H9 (cell line): ENCODE measurements at regions not wholly inside any gene's neighbourhood (a gene's known extent, or its start where the extent isn't known, plus 50 kb on each side); places are given as distances from the start of the nearest gene placed in this dataset.

ENCODE experiments used
- DNase-seq: peaks from one replicate; pipeline ENCODE4 v3.0.0-alpha.2; 2017
- H2AFZ ChIP-seq: one replicate; pipeline ENCODE4 v1.6.1; 2013; ENCODE audit warnings: mild to moderate bottlenecking, low read length, control low read depth, moderate library complexity
- H2AK5ac ChIP-seq: 2 replicates; pipeline ENCODE4 v1.6.1; 2013; ENCODE audit warnings: low read length, control low read depth, mixed read lengths; ENCODE audit not compliant: insufficient read length
- H2BK120ac ChIP-seq: one replicate; pipeline ENCODE4 v1.6.1; 2013; ENCODE audit warnings: low read depth, mild to moderate bottlenecking, low read length, control low read depth, inconsistent platforms; ENCODE audit not compliant: poor library complexity, severe bottlenecking
- H2BK12ac ChIP-seq: 2 replicates; pipeline ENCODE4 v1.6.1; 2013; ENCODE audit warnings: low read length, control low read depth, mixed read lengths, low read depth; ENCODE audit not compliant: insufficient read length
- H2BK15ac ChIP-seq: 2 replicates; pipeline ENCODE4 v1.6.1; 2013; ENCODE audit warnings: low read depth, low read length, control low read depth
- H2BK20ac ChIP-seq: one replicate; pipeline ENCODE4 v1.6.1; 2013; ENCODE audit warnings: low read depth, mild to moderate bottlenecking, low read length, control low read depth, inconsistent platforms; ENCODE audit not compliant: poor library complexity, severe bottlenecking
- H2BK5ac ChIP-seq: 2 replicates; pipeline ENCODE4 v1.6.1; 2013; ENCODE audit warnings: low read length, control low read depth, mixed read lengths; ENCODE audit not compliant: insufficient read length
- H3K14ac ChIP-seq: 2 replicates; pipeline ENCODE4 v1.6.1; 2013; ENCODE audit warnings: low read length, control low read depth; ENCODE audit not compliant: insufficient read depth
- H3K18ac ChIP-seq: 2 replicates; pipeline ENCODE4 v1.6.1; 2013; ENCODE audit warnings: low read depth, mild to moderate bottlenecking, mixed read lengths, low read length, control low read depth; ENCODE audit not compliant: insufficient read length
- H3K23ac ChIP-seq: 2 replicates; pipeline ENCODE4 v1.6.1; 2013; ENCODE audit warnings: low read length, control low read depth, mixed read lengths, low read depth; ENCODE audit not compliant: insufficient read length
- H3K23me2 ChIP-seq: 2 replicates; pipeline ENCODE4 v1.6.1; 2013; ENCODE audit warnings: low read depth, mild to moderate bottlenecking, mixed read lengths, low read length, control low read depth; ENCODE audit not compliant: insufficient read length, poor library complexity, severe bottlenecking
- H3K27ac ChIP-seq: 2 replicates; pipeline ENCODE4 v1.5.1; 2013; ENCODE audit warnings: low read length, control low read depth, mixed read lengths, low read depth; ENCODE audit not compliant: insufficient read length
- H3K27me3 ChIP-seq: 2 replicates; pipeline ENCODE4 v1.6.1; 2013; ENCODE audit warnings: low read length, control low read depth, inconsistent platforms; ENCODE audit not compliant: insufficient read depth
- H3K4ac ChIP-seq: 2 replicates; pipeline ENCODE4 v1.6.1; 2013; ENCODE audit warnings: low read depth, mild to moderate bottlenecking, control low read depth, inconsistent platforms, low read length, moderate library complexity
- H3K4me1 ChIP-seq: 2 replicates; pipeline ENCODE4 v1.6.1; 2013; ENCODE audit warnings: low read length, control low read depth, inconsistent platforms; ENCODE audit not compliant: insufficient read depth
- H3K4me2 ChIP-seq: 2 replicates; pipeline ENCODE4 v1.6.1; 2013; ENCODE audit warnings: low read length, control low read depth, mixed read lengths; ENCODE audit not compliant: insufficient read length, insufficient read depth
- H3K56ac ChIP-seq: 2 replicates; pipeline ENCODE4 v1.6.1; 2013; ENCODE audit warnings: low read depth, mild to moderate bottlenecking, mixed read lengths, low read length, control low read depth; ENCODE audit not compliant: insufficient read length
- H3K79me1 ChIP-seq: 2 replicates; pipeline ENCODE4 v1.6.1; 2013; ENCODE audit warnings: low read depth, mild to moderate bottlenecking, moderate library complexity, low read length, control low read depth, inconsistent platforms; ENCODE audit not compliant: insufficient read depth, poor library complexity, severe bottlenecking
- H3K79me2 ChIP-seq: 2 replicates; pipeline ENCODE4 v1.6.1; 2013; ENCODE audit warnings: low read length, control low read depth, inconsistent platforms; ENCODE audit not compliant: insufficient read depth
- H3K9ac ChIP-seq: 2 replicates; pipeline ENCODE4 v1.6.1; 2013; ENCODE audit warnings: low read length, control low read depth, mixed read lengths; ENCODE audit not compliant: insufficient read length; ENCODE audit errors: extremely low read depth
- H3K9me3 ChIP-seq: one replicate; pipeline ENCODE4 v1.6.1; 2013; ENCODE audit warnings: low read depth, low read length, inconsistent platforms; ENCODE audit not compliant: control insufficient read depth
- H3T11ph ChIP-seq: one replicate; pipeline ENCODE4 v1.6.1; 2013; ENCODE audit warnings: mild to moderate bottlenecking, low read length, control low read depth, inconsistent platforms
- H4K20me1 ChIP-seq: one replicate; pipeline ENCODE4 v1.6.1; 2013; ENCODE audit not compliant: control insufficient read depth, insufficient read length, insufficient read depth
- H4K5ac ChIP-seq: 2 replicates; pipeline ENCODE4 v1.6.1; 2013; ENCODE audit warnings: low read depth, mild to moderate bottlenecking, mixed read lengths, low read length, control low read depth; ENCODE audit not compliant: insufficient read length
- H4K8ac ChIP-seq: replicated peaks from 2 replicates; pipeline ENCODE4 v1.6.1; 2013; ENCODE audit warnings: low read length, control low read depth, mixed read lengths, low read depth; ENCODE audit not compliant: insufficient read length
- H4K91ac ChIP-seq: 2 replicates; pipeline ENCODE4 v1.6.1; 2013; ENCODE audit warnings: low read depth, mild to moderate bottlenecking, moderate library complexity, mixed read lengths, low read length, control low read depth; ENCODE audit not compliant: insufficient read length
- H3K27ac Mint-ChIP-seq, 3 experiments: 2 replicates in 2 of 3; 3 replicates in 1 of 3; pipeline ENCODE4 v1.8.0; 2020 to 2021; ENCODE audit warnings: mixed read lengths in 3 of 3, mild to moderate bottlenecking in 1 of 3, moderate library complexity in 1 of 3
- H3K27me3 Mint-ChIP-seq: 2 replicates; pipeline ENCODE4 v1.8.0; 2021; ENCODE audit warnings: low read depth, mild to moderate bottlenecking, moderate library complexity, mixed read lengths
- H3K36me3 Mint-ChIP-seq, 3 experiments: 2 replicates in 2 of 3; 3 replicates in 1 of 3; pipeline ENCODE4 v1.8.0; 2020 to 2021; ENCODE audit warnings: low read depth in 3 of 3, mixed read lengths in 3 of 3; ENCODE audit not compliant: insufficient read depth in 1 of 3
- H3K4me1 Mint-ChIP-seq, 2 experiments: 2 replicates each; pipeline ENCODE4 v1.8.0; 2020; ENCODE audit warnings: mixed read lengths in 2 of 2
- H3K4me3 Mint-ChIP-seq, 2 experiments: 2 replicates in 1 of 2; 3 replicates in 1 of 2; pipeline ENCODE4 v1.8.0; 2020 to 2021; ENCODE audit warnings: mild to moderate bottlenecking in 2 of 2, mixed read lengths in 2 of 2, moderate library complexity in 1 of 2
- H3K9me3 Mint-ChIP-seq, 2 experiments: 2 replicates in 1 of 2; 3 replicates in 1 of 2; pipeline ENCODE4 v1.8.0; 2020; ENCODE audit warnings: mild to moderate bottlenecking in 2 of 2, mixed read lengths in 2 of 2, moderate library complexity in 1 of 2
- CTCF ChIP-seq: fragments of 200-600 bp; sonication (generic); conservative IDR thresholded peaks from 3 replicates; pipeline ENCODE4 v1.8.0; 2021; ENCODE audit warnings: antibody characterized with exemption, mild to moderate bottlenecking

- Histone ChIP-seq H3K23me2 (no peaks in the 10 kb centered on the region), H3K23ac (no peak overlapping the region), H2AFZ (no peak overlapping the region), H3K56ac (no peak overlapping the region), H2BK120ac (no peak overlapping the region), H3K9me3 (no peaks in the 10 kb centered on the region), H4K8ac (no peak overlapping the region), H2BK20ac (no peak overlapping the region), H4K91ac (no peak overlapping the region), H3K4me2 (no peak overlapping the region), H3K9ac (no peak overlapping the region), H4K5ac (no peak overlapping the region), H3K27me3 (no peaks in the 10 kb centered on the region), H2BK5ac (no peak overlapping the region), H3K14ac (no peak overlapping the region), H3K79me1 (no peaks in the 10 kb centered on the region), H3K79me2 (no peaks in the 10 kb centered on the region), H3T11ph (no peak overlapping the region), H3K27ac (no peak overlapping the region), H2AK5ac (no peak overlapping the region), H3K4me1 (no peaks in the 10 kb centered on the region), H2BK12ac (no peak overlapping the region), H3K18ac (no peak overlapping the region), H4K20me1 (no peaks in the 10 kb centered on the region), H2BK15ac (no peak overlapping the region), H3K4ac (no peak overlapping the region)
- no peak for TF ChIP-seq CTCF
- peaks cover 2% of the 10 kb centered on the region for H3K27me3 Mint-ChIP-seq
- H3K4me3 Mint-ChIP-seq = no peak overlapping the region
- no peak overlapping the region for H3K27ac Mint-ChIP-seq
- H3K36me3 Mint-ChIP-seq = peaks cover 0 to 3% (median 0%) of the 10 kb centered on the region in 3 experiments; a peak in 2 of 7 replicates
- no peak for DNase-seq
- H3K4me1 Mint-ChIP-seq = no peaks in the 10 kb centered on the region
- H3K9me3 Mint-ChIP-seq = peaks cover 0 to 3% of the 10 kb centered on the region in 2 experiments; a peak in 3 of 5 replicates
Observed at GRCh38 chr6:84554074-84554473, 210.3 kb downstream of the TBX18 start.
